MM.1S (cell line): ENCODE measurements at regions not wholly inside any gene's neighbourhood (a gene's known extent, or its start where the extent isn't known, plus 50 kb on each side); places are given as distances from the start of the nearest gene placed in this dataset.
"Not testable (repeated sequence)": the region's sequence is repeated elsewhere in the genome, so short reads cannot be mapped to it uniquely, and the experiment has no call there.

Experiments used
- DNase-seq: peaks from one replicate; pipeline ENCODE4 v3.0.0-alpha.2; 2015
- H2AFZ ChIP-seq: fragments of 300-600 bp; sonication (generic); 2 replicates; pipeline ENCODE4 v1.6.0; 2016; ENCODE audit warnings: antibody characterized with exemption, low read length
- H3F3A ChIP-seq: fragments of 300-600 bp; sonication (generic); 2 replicates; pipeline ENCODE4 v1.6.1; 2016; ENCODE audit warnings: mild to moderate bottlenecking, antibody characterized with exemption, low read length, moderate library complexity, mixed read lengths; ENCODE audit not compliant: insufficient read depth
- H3K27ac ChIP-seq: fragments of 300-600 bp; sonication (generic); 2 replicates; pipeline ENCODE4 v1.5.1; 2016; ENCODE audit warnings: mild to moderate bottlenecking, low read length
- H3K27me3 ChIP-seq: fragments of 300-600 bp; sonication (generic); replicated peaks from 2 replicates; pipeline ENCODE4 v1.6.0; 2016; ENCODE audit warnings: low read length; ENCODE audit not compliant: insufficient read depth
- H3K36me3 ChIP-seq: fragments of 300-600 bp; sonication (generic); replicated peaks from 2 replicates; pipeline ENCODE4 v1.6.1; 2016; ENCODE audit warnings: mild to moderate bottlenecking, low read length, mixed read lengths; ENCODE audit not compliant: insufficient read depth
- H3K4me1 ChIP-seq: fragments of 300-600 bp; sonication (generic); 2 replicates; pipeline ENCODE4 v1.6.1; 2016; ENCODE audit warnings: low read length, mixed read lengths
- H3K4me2 ChIP-seq: fragments of 300-600 bp; sonication (generic); 2 replicates; pipeline ENCODE4 v1.6.0; 2016; ENCODE audit warnings: low read depth, low read length
- H3K4me3 ChIP-seq: fragments of 300-600 bp; sonication (generic); 2 replicates; pipeline ENCODE4 v1.5.1; 2016; ENCODE audit warnings: low read length, mixed read lengths
- H3K79me2 ChIP-seq: fragments of 300-600 bp; sonication (generic); 2 replicates; pipeline ENCODE4 v1.6.1; 2016; ENCODE audit warnings: mixed run types, low read length, mixed read lengths
- H3K9ac ChIP-seq: fragments of 300-600 bp; sonication (generic); 2 replicates; pipeline ENCODE4 v1.6.1; 2016; ENCODE audit warnings: low read length, mixed read lengths
- H3K9me2 ChIP-seq: fragments of 300-600 bp; sonication (generic); replicated peaks from 2 replicates; pipeline ENCODE4 v1.6.1; 2016; ENCODE audit warnings: mild to moderate bottlenecking, low read length, mixed read lengths; ENCODE audit not compliant: insufficient read depth
- H3K9me3 ChIP-seq: fragments of 300-600 bp; sonication (generic); replicated peaks from 2 replicates; pipeline ENCODE4 v1.6.1; 2016; ENCODE audit warnings: mild to moderate bottlenecking, low read length, mixed read lengths; ENCODE audit not compliant: insufficient read depth
- H4K20me1 ChIP-seq: fragments of 300-600 bp; sonication (generic); 2 replicates; pipeline ENCODE4 v1.6.1; 2016; ENCODE audit warnings: mild to moderate bottlenecking, low read length, moderate library complexity, mixed read lengths; ENCODE audit not compliant: insufficient read depth
- CTCF ChIP-seq: fragments of 300-600 bp; sonication (generic); IDR thresholded peaks from 2 replicates; pipeline ENCODE4 v1.5.1; 2016; ENCODE audit warnings: antibody characterized with exemption, low read length, mixed read lengths
- EZH2 ChIP-seq: fragments of 300-600 bp; sonication (generic); optimal IDR thresholded peaks from 2 replicates; pipeline ENCODE3; 2017; ENCODE audit warnings: low read depth, mild to moderate bottlenecking, antibody characterized with exemption, low read length, mixed read lengths
- EZH2phosphoT487 ChIP-seq: fragments of 300-600 bp; sonication (generic); IDR thresholded peaks from 2 replicates; pipeline ENCODE4 v1.6.1; 2018; ENCODE audit warnings: antibody characterized with exemption, low read length

GRCh38 chr6:3916211-3916610, 67.0 kb downstream of the FAM50B start:
- Histone ChIP-seq H3K4me1 (peaks cover 19% of the 10 kb centered on the region), H3F3A (no peaks in the 10 kb centered on the region; the same call in none of the 2 replicates), H3K79me2 (no peaks in the 10 kb centered on the region), H3K9me2 (no peaks in the 10 kb centered on the region), H3K27ac (no peak overlapping the region), H3K4me2 (no peak overlapping the region), H3K36me3 (no peaks in the 10 kb centered on the region), H4K20me1 (no peaks in the 10 kb centered on the region), H2AFZ (no peak overlapping the region), H3K9ac (no peak overlapping the region), H3K27me3 (peaks cover 42% of the 10 kb centered on the region), H3K9me3 (no peaks in the 10 kb centered on the region), H3K4me3 (no peak overlapping the region)
- no peak for TF ChIP-seq EZH2
- no peak for TF ChIP-seq CTCF
- TF ChIP-seq EZH2phosphoT487: no peak
- no peak for DNase-seq

GRCh38 chr6:3916749-3917148, 67.6 kb downstream of the FAM50B start:
- not testable (repeated sequence) for H3K9me2 ChIP-seq, H3K9ac ChIP-seq, H3K27ac ChIP-seq, H3K4me3 ChIP-seq, H4K20me1 ChIP-seq, H3K9me3 ChIP-seq, H3K36me3 ChIP-seq, H2AFZ ChIP-seq, H3K79me2 ChIP-seq, H3K4me2 ChIP-seq, H3F3A ChIP-seq, DNase-seq
- Histone ChIP-seq H3K4me1 (peaks cover 19% of the 10 kb centered on the region), H3K27me3 (peaks cover 39% of the 10 kb centered on the region)

GRCh38 chr6:3918469-3918868, 69.3 kb downstream of the FAM50B start:
- no peak overlapping the region for H3K27ac ChIP-seq
- H3K9me3 ChIP-seq: no peaks in the 10 kb centered on the region
- H3K4me3 ChIP-seq: no peak overlapping the region
- no peak overlapping the region for H2AFZ ChIP-seq
- no peaks in the 10 kb centered on the region for H4K20me1 ChIP-seq
- H3F3A ChIP-seq: no peaks in the 10 kb centered on the region; the same call in none of the 2 replicates
- TF ChIP-seq CTCF (no peak), EZH2 (no peak), EZH2phosphoT487 (no peak)
- no peak overlapping the region for H3K4me2 ChIP-seq
- no peaks in the 10 kb centered on the region for H3K36me3 ChIP-seq
- no peak overlapping the region for H3K9ac ChIP-seq
- no peaks in the 10 kb centered on the region for H3K9me2 ChIP-seq
- H3K79me2 ChIP-seq: no peaks in the 10 kb centered on the region
- H3K4me1 ChIP-seq: peaks cover 19% of the 10 kb centered on the region
- H3K27me3 ChIP-seq: peaks cover 28% of the 10 kb centered on the region
- DNase-seq: no peak

GRCh38 chr6:3919130-3919628, 70.0 kb downstream of the FAM50B start:
- H3K4me3 ChIP-seq: no peak overlapping the region
- TF ChIP-seq CTCF (no peak), EZH2 (no peak), EZH2phosphoT487 (no peak)
- no peaks in the 10 kb centered on the region for H3K36me3 ChIP-seq
- H3K27ac ChIP-seq: no peak overlapping the region
- H3K27me3 ChIP-seq: peaks cover 21% of the 10 kb centered on the region
- H3K4me2 ChIP-seq: no peak overlapping the region
- H3K4me1 ChIP-seq: peaks cover 16% of the 10 kb centered on the region
- H3F3A ChIP-seq: no peaks in the 10 kb centered on the region; the same call in none of the 2 replicates
- no peaks in the 10 kb centered on the region for H4K20me1 ChIP-seq
- H2AFZ ChIP-seq: no peak overlapping the region
- DNase-seq: no peak
- no peaks in the 10 kb centered on the region for H3K9me2 ChIP-seq
- no peak overlapping the region for H3K9ac ChIP-seq
- H3K79me2 ChIP-seq: no peaks in the 10 kb centered on the region
- no peaks in the 10 kb centered on the region for H3K9me3 ChIP-seq
